ENCODE measurements at regions not wholly inside any gene's neighbourhood (a gene's known extent, or its start where the extent isn't known, plus 50 kb on each side); places are given as distances from the start of the nearest gene placed in this dataset.

DNA sequence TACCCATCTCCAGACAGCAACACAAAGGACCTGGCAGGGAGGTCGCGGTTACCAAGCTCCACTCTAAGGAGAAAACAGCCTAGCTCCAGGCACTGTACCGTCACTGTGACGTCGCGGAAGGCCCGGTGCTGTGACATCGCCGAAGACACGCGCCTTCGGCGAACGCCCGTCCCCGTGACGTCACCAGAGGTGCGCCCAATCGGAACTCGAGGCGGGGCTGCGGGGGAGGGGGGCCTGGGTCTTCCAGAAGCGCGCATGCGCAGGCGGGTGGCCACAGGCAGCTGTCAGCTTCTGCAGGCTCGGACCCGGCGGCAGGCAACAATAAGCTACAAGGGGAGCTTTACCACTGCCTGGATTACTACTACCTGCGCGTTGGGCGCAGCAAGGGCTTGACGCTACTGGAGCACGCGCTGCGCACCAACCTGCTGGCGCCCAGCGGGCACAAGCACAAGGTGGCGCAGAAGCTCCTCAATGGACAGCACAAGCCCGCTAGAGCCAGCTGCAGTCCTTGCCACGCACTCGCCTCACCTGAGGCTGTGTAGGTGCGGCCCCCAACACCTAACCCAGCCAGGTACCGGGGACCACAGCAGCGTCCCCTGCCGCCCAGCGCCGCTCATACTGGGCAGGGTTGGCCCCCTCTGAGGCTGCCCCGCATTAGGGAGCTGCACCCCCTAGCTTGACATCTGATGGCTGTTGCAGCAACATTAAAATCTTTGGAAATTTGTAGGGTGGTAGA is 208.4 kb downstream of the TPST1 start:
- peak; percentile 11 for TF ChIP-seq CTCF (IDR thresholded peaks at IDR 0.05; ENCODE audit: insufficient read depth, low read depth, low read length)
- TF ChIP-seq EZH2 (IDR thresholded peaks at IDR 0.05; ENCODE audit: insufficient read depth, low read length) = no peak
